ENCODE measurements at regions not wholly inside any gene's neighbourhood (a gene's known extent, or its start where the extent isn't known, plus 50 kb on each side); places are given as distances from the start of the nearest gene placed in this dataset.

DNA sequence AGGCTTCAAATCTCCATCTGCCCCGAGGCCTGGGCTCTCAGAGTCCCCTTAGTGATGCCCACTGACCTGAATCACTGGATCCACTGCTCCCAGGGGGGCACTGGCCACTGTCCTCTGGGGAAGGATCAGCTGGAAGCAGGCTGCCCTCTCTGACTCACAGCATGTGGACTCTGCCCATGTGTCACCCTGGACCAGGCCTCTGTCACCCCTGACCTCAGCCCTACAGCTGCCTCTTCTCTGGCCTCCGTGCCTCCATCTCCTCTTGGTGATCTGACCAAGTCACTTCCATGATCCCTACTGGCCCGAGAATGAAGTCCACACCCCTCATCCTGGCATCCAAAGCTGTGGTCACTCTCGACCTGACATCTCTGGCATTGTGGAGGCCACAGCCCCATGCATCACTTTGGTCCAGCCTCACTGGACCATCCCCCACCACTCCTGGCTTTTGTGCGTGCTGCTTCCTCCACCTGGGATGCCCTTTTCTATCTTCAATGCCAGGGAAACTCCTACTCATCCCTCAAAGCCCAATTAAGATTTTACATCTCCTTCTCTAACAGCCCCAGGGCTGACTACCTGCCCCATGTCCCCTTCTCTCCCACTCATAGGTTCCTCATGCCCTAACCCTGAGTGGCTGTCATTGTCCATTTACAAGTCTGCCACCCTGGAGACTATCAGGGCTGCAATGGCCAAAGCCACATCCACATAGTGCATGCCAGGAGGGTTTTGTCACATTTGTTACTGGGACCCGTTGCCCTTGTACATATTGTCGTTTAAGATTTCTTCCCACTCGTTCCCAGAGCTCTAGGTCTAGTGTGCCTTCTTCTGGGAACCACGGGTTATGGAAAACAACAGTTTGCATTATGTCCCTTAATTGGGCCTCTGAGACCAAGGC lies 685.0 kb downstream of the MATN1 start:
- Histone ChIP-seq H3K4me3 (no peak overlapping the region), H3K36me3 (no peaks in the 10 kb centered on the region), H3K27ac (no peak overlapping the region), H3K27me3 (replicated peaks in 1 of 7) (peaks cover 0 to 18% (median 0%) of the 10 kb centered on the region in 7 donors), H3K4me1 (no peaks in the 10 kb centered on the region), H3K9me3 (peaks cover 0 to 18% (median 13%) of the 10 kb centered on the region in 8 donors)
- DNase-seq, result no peak
- TF ChIP-seq, protein P1, sequence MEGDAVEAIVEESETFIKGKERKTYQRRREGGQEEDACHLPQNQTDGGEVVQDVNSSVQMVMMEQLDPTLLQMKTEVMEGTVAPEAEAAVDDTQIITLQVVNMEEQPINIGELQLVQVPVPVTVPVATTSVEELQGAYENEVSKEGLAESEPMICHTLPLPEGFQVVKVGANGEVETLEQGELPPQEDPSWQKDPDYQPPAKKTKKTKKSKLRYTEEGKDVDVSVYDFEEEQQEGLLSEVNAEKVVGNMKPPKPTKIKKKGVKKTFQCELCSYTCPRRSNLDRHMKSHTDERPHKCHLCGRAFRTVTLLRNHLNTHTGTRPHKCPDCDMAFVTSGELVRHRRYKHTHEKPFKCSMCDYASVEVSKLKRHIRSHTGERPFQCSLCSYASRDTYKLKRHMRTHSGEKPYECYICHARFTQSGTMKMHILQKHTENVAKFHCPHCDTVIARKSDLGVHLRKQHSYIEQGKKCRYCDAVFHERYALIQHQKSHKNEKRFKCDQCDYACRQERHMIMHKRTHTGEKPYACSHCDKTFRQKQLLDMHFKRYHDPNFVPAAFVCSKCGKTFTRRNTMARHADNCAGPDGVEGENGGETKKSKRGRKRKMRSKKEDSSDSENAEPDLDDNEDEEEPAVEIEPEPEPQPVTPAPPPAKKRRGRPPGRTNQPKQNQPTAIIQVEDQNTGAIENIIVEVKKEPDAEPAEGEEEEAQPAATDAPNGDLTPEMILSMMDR (IDR thresholded peaks at IDR 0.05 in 8 of 11, conservative IDR thresholded peaks at IDR 0.05 in 3 of 11), result no peak
- TF ChIP-seq POLR2A (IDR thresholded peaks at IDR 0.05), result no peak
- TF ChIP-seq POLR2AphosphoS5 (IDR thresholded peaks at IDR 0.05), result no peak
- WGBS, 5 donors, result 68 to 80% (median 73%) methylated on average over 8 to 9 of the region's 9 CpGs
- intact Hi-C loops (cut with DNase I; ENCODE audit: low total_unique reads), result no loop called here

DNA sequence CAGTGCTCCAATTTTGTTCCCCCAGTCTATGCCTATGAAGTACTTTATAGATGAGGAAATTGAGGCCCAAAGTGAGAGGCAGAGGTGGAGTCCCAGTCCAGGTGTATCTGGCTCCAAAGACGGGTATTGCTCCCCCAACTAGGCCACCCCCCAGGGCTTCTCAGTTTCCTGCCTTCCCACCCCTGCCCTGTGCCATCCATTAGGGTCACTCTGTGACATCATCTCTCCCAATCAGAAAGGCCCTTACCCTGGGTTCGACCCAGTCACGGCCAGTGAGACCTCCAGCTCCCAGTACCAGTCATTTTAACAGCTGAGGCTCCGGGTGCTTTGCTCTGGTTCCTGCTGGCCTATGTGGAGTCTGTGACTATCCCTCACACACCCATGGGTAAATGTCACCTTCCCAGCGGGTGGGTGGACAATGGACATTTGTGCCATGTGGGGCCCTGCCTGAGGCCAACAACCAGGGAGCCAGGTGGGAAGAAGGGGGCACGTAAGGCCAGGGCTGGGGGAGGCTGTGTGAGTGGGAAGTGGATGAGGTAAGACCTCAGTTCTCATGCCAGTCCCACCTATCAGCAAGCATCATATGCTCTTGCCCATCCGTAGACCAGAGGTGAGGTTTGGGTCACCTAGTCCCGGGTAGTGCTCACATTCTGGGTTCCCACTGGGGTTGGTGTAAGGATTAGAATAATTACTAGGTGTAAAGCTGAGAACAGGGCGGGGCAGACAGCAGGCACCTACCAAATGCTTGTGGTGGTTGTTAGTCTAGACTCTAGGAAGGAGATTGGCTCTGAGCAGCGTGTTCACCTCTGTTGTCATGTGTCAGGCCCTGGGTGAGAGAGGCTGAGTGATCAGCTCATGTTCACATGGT lies 685.9 kb downstream of the MATN1 start:
- intact Hi-C loops (cut with DNase I; ENCODE audit: low total_unique reads), result no loop called here
- 75 to 94% (median 81%) methylated on average over 10 of the region's 10 CpGs for WGBS, 5 donors

DNA sequence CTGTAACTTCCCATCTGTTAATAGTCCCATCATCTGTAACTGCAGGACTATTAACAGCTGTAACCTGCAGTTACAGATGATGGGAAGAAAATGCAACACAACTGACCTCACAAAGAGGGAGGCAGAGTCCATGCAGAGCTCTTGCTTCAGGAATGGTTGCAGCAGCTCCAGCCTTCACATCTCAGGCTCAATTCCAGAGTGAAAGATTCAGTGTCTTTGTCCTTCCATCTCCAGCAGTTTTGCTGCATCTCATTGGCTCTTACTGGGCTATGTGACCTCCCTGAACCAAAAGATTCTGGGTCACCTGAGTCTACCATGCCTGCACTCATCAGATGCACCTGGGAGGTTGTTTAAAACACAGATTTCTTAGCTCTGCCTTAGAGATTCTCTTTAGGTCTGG lies 686.7 kb downstream of the MATN1 start:
- Histone ChIP-seq H3K27ac (no peak overlapping the region), H3K36me3 (no peaks in the 10 kb centered on the region), H3K9me3 (peaks cover 0 to 13% (median 6%) of the 10 kb centered on the region in 8 donors), H3K4me1 (no peaks in the 10 kb centered on the region), H3K4me3 (no peak overlapping the region), H3K27me3 (replicated peaks in 1 of 7) (peaks cover 0 to 18% (median 0%) of the 10 kb centered on the region in 7 donors)
- DNase-seq, result no peak
- TF ChIP-seq POLR2AphosphoS5 (IDR thresholded peaks at IDR 0.05), result no peak
- TF ChIP-seq, protein P1 (IDR thresholded peaks at IDR 0.05 in 8 of 11, conservative IDR thresholded peaks at IDR 0.05 in 3 of 11), result no peak
- TF ChIP-seq POLR2A (IDR thresholded peaks at IDR 0.05), result no peak
- intact Hi-C loops (cut with DNase I; ENCODE audit: low total_unique reads), result no loop called here

More for the DNA sequence above, 685.9 kb downstream of the MATN1 start:
- TF ChIP-seq POLR2A (IDR thresholded peaks at IDR 0.05) (no peak), POLR2AphosphoS5 (IDR thresholded peaks at IDR 0.05) (no peak)
- TF ChIP-seq, protein P1 (IDR thresholded peaks at IDR 0.05 in 8 of 11, conservative IDR thresholded peaks at IDR 0.05 in 3 of 11), result no peak
- no peak for DNase-seq
- Histone ChIP-seq H3K4me1 (no peaks in the 10 kb centered on the region), H3K4me3 (no peak overlapping the region), H3K27ac (no peak overlapping the region), H3K27me3 (replicated peaks in 1 of 7) (peaks cover 0 to 18% (median 0%) of the 10 kb centered on the region in 7 donors), H3K9me3 (peaks cover 0 to 14% (median 8%) of the 10 kb centered on the region in 8 donors), H3K36me3 (no peaks in the 10 kb centered on the region)

DNA sequence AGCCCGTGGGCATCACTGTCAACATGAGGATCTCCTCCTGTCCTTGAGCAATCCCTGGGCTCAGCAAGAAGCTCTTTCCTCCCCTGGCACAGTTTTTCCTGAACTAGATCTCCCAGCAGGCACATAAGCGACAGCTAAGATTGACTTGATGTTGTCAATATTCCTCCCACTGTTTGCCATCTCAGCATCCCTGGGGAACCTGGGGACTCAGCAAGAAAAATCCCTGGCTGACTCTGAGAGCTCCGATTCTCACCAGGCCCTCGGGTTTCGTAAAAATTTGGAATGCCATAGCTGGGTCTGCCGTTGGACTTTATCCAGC lies 687.2 kb downstream of the MATN1 start:
- Histone ChIP-seq H3K9me3 (peaks cover 0 to 12% (median 6%) of the 10 kb centered on the region in 8 donors), H3K4me3 (no peak overlapping the region), H3K36me3 (no peaks in the 10 kb centered on the region), H3K4me1 (no peaks in the 10 kb centered on the region), H3K27ac (no peak overlapping the region), H3K27me3 (replicated peaks in 1 of 7) (peaks cover 0 to 18% (median 0%) of the 10 kb centered on the region in 7 donors)
- intact Hi-C loops (cut with DNase I; ENCODE audit: low total_unique reads), result no loop called here
- 77 to 89% (median 82%) methylated on average over 6 of the region's 6 CpGs for WGBS, 5 donors
- TF ChIP-seq POLR2A (IDR thresholded peaks at IDR 0.05), result no peak
- TF ChIP-seq, protein P1 (IDR thresholded peaks at IDR 0.05 in 8 of 11, conservative IDR thresholded peaks at IDR 0.05 in 3 of 11), result no peak
- no peak for TF ChIP-seq POLR2AphosphoS5 (IDR thresholded peaks at IDR 0.05)
- DNase-seq, result no peak

Measured in spleen (tissue), 11 donors.